NCI-H1105 (cell line): ENCODE measurements at regions not wholly inside any gene's neighbourhood (a gene's known extent, or its start where the extent isn't known, plus 50 kb on each side); places are given as distances from the start of the nearest gene placed in this dataset.
"Not testable (repeated sequence)": the region's sequence is repeated elsewhere in the genome, so short reads cannot be mapped to it uniquely, and the experiment has no call there.

ENCODE experiments used
- DNase-seq: peaks from one replicate; lab custom pipeline; 2025; lab: John Stamatoyannopoulos, UW

DNA sequence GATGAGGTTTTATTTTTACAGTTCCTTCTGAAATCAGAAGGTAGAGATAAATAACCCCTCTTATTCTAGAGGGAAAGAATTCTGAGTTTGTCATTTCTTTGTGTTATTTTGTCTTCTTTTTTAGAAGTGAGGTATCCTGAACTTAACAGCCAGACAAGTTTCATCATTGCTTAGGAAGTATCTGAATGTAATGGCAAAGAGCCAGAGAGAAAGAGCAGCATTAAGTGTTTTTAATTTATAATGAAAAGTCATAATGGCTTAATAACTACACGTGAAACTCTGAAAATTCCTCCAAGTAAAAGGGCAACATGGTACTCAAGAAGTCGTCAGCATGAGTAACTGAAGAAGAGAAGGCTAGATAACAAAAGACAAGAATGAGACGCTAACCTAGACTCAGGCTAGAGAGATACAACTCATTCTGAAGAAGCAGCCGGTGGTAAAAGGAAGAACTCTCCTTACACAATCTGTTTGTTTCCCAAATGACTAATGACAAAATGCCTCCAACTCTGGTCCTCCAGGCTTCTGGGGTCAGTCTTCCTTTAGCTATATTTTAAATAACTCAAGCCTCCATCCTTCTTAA, 116.2 kb upstream of the NECTIN3 start:
- DNase-seq = no peak

DNA sequence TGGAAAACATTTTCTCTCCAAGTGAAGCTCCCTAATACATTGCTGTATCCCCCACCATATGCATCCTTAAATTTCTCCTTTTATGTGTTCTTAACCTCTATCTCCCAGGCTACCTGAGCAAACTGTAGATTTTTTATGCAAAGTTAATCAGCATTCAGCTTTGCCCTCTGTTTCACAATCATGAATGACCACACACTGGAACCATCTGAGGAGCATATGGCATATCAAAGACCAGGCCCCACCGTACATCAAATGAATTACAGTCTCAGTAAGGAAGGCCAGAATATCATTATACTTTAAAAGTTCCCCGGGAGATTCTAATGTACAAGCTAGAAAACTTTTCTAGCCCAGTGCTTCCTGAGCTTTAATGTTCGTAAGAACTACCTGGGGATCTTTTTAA, 115.5 kb upstream of the NECTIN3 start:
- DNase-seq = no peak

DNA sequence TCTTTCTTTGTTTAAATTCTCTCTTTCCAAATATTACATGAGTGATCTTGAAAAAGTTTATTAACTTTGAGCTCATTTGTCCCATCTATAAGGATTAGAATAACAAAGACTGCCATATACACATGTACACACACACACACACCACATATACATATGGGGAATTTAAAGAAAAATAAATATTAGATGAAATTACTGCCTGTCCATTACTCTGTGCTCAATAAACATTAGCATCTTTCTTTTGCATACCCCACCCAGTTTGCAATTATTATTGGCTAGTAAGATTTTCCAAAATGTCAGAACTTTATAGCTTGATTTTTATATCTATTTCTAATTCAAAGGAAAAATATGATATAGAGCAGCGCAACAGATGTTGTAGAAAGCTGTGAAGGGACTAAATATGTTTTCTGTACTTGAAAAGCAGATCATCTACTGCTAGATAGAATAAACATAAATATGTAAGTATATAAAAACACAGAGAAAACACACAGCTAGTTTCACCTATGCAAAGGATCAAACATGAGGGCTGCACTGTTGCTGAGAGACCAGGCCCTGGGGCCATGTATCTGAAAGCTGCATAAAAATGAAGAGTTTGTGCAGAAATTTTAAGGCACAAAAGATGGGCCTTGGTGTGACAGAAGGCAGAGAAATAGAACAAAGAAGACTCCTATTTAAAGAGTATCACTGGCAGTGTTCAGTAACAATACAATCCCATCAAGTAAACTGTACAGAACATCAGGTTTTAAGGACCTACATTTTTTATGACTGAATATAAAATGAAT, 114.2 kb upstream of the NECTIN3 start:
- DNase-seq = no peak

DNA sequence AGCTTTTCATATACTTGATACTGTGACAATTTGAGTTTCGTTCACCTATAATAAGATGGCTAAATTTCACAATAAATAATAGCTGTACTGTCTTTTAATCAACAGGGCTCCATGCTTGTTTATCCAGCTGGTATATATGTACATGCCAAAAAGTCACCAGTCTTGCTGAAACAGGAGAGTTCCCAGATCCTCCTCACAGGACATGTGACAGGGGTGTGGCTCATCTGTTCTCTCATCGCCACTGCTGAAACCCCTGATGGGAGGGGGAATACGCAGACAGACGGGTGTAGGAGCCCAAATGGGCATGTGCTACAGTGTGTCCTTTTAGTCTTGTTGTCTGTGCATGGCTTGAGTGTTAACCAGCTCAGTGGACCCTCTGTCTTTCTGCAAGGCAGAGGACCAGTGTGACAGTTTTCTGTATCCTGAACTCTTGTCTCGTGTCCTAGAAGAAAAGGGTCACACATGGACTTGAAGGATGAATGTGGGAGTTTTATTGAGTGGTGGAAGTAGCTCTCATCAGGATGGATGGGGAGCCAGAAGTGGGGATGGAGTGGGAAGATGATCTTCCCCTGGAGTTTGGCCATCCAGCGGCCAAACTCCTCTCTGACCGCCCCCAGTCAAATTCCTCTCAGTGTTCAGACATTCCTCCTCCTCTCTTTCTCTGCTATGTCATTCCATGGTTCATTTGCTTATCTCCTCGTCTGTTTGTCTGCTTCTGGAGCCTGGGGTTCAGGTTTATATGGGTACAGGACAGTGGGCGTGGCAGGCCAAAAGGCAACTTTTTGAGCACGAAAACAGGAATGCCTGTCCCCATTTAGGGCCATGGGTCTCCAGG, 113.1 kb upstream of the NECTIN3 start:
- no peak for DNase-seq

DNA sequence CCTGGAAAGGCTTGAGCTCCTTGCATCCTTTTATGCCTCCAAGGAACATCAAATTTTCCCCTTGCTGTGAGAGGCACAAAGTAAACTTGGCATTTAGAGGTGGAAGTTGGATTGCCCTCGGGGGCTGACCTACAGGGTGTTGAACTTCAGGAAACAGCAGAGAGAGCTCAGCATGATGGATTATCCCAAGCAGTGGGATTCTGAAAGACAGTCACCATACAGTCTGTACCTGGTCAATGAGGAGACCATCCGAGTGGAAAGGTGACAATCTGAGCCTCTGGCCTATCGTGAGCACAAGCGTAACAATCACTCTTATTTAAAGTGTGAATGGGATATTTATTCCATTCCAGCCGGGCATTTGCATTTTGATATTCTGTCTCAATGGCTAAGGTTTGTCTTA, 105.6 kb upstream of the NECTIN3 start:
- DNase-seq = no peak

DNA sequence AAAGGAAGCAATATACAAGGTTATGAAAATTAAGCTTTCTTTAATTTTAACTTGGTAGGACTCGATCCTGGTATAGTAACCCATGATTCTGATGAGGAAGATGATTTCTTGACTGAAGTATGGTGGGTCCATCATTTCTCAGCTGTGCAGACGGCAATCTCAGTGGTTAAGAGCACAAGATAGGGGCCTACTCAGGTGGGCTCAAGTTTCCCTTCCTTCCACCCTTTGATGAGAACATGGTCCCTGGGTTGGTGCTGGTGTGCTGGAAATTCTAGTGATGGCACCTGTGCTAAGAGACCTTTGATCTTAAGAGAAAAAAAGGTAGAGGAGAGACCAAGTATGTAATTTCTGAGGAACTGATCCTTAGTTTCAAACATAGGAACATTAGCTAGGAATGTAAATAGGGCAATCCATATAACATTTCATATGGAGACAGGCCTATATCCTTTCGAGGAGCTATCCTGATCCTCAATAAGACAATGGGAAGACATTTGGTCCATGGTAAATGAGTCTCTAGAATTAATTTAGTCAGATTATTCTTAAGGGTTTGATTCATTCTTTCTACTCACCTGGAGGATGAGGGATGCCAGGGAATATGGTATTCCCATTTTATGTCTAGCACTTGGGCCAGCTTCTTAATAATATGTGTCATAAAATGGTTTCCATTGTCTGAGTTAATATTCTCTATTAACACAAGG, 104.5 kb upstream of the NECTIN3 start:
- no peak for DNase-seq

DNA sequence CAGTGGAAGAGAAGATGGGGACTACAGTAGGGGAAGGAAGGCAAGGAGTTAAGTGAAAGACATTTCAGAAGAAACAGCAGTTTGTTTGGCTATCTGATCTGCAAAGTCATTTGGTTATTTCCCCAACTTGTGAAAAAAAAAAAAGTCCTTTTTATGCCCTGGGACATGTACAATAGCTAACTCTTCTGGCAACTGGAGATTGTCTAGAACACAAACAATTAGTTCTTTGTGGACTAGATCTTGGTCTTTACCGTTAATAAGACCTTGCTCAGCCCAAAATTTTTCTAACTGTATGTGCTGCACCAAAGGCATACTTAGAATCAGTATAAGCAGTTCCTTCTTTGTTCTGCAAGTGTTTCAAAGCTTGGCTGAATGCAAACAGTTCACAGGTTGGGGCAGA, 103.5 kb upstream of the NECTIN3 start:
- no peak for DNase-seq

DNA sequence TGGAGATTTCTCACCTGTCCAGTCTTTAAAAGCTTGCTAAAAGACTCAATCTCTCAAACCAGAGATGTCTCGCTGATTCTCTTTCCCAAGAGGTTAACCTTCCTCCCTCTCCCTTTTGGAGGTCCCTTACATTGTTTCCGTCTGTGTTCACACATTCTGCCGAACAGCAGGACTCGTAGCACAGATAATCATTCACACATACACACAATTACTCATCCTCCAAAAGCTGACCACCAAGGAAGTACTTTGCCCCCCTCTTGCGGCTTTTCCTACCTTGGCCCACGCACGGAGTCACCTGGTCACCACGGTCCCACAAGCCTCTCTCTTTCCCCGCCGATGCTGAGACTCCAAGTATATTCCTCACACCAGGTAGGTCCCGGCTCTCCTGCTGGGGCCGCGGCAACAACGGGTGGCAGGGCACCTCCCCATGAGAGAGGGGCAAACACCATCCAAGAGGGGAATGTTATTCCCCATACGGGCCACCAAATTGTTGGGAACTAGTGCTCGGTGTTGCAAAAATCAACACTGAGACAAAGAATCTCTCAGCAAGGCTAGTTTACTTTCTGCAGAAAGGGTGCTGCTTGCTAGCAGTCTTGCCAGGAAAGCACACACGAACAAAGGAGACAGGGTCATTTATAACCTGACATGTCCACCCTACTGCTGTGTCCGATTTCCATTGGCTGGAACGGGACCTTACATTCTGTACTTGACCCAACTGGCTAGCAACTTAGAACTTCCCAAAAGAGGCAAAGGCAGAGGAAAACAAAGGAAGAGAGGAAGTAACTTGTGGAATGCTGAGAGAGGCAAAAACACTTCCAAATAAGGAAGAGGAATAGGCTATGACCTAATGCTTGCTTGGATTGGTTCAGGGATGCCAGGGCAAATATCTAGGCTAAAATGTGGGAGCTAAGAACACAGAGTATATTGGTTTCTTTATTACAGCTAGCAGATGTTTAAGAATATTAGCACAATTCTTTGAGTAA, 102.1 kb upstream of the NECTIN3 start:
- no peak for DNase-seq

DNA sequence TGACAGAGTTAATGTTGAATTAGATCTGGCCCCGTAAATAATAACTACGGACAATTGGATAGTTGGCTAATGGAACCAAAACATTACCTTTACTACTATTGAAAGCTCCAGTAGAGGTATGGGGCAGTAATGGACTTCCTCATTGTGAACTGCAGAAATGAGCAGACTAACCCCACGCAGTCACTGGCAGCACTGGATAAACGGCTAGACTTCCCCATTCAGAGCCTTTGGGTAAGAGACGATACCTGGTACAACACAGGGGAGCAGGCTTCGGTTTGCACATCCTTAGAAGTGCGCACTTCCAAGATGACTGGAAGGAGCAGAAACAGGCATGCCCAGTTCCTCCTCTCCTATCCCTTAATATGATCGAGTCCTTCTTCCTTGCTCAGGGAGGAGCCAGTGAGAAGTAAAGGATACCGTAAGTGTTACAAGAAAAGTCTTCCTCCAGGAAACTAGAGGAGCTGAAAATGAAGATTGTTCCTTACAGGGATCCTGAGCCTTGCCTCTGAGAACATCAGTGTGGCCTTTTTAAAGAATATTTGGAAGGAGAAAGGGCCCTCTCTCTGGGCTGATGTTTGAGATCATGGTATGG, 100.5 kb upstream of the NECTIN3 start:
- no peak for DNase-seq

DNA sequence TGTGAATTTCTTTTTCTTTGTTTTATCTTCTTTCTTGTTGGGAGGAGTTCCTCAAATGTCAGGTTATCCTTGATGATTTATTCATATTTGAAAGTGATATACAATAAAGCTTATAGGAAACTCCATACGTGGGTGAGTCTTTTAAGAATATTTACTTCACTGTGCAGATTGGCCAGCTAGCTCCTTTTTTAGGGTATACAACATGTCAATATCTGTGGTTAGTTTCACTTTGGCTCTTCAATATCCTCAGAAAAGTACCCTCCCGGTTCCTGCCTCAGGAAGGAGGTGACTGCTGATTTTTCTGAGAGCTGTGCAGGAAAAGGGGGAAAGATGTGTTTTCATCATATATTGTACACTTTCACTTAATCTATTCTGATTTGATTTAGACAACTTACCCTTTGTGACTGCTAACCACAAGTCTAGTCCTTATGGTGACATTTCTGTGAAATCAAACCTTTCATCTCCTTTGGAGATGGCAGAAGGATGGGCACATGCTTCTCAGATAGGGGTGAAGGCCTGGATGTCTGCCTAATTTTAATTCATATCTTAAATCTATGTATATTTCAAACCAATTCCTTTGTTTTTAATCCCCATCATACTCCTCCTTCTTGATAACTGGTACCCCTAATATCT, 98.2 kb upstream of the NECTIN3 start:
- DNase-seq = no peak

DNA sequence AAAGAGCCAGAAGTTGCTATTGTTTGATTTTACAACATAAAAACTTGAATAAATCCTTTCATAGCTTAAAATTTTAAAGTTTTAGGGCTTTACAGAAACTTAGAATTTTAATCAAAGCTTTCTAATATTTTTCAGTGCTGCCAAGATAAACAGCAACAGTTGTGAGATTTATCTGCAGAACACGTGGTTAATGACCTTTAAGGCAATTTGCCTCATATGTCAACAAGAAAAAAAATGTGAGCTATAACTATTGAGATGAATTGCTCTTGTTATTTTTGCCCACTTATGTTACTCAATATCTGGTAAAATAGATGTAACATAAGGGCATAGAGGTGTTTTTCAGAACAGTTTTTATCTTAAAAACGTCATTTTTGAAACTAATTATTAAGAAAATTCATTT, 96.7 kb upstream of the NECTIN3 start:
- no peak for DNase-seq

DNA sequence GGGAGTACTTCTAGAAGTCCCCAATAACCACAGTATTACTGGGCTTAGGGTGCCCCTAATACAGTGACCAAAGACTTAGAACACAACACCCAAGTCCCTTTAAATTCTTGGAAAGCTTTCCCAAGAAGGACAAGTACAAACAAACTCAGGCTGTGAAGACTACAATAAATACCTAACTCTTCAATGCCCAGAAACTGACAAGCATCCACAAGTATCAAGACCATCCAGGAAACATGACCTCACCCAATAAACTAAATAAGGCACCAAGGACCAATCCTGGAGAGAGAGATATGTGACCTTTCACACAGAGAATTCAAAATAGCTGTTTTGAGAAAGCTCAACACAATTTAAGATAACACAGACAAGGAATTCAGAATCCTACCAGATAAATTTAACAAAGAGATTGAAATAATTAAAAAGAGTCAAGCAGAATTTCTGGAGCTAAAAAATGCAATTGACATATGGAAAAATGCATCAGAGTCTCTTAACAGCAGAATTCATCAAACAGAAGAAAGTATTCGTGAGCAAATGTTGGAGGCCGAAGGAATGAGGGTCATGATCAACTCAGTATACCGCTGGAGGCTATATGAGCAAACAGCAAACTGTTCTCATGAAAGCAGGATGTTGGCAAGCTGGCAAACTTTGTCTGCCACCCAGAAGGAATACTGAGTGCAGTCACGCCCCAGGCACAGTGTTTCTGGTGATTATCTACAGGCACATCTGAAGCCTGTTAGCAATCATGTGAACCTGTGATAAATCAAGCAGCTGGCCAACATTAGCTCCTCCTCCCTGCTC, 87.0 kb upstream of the NECTIN3 start:
- no peak for DNase-seq

DNA sequence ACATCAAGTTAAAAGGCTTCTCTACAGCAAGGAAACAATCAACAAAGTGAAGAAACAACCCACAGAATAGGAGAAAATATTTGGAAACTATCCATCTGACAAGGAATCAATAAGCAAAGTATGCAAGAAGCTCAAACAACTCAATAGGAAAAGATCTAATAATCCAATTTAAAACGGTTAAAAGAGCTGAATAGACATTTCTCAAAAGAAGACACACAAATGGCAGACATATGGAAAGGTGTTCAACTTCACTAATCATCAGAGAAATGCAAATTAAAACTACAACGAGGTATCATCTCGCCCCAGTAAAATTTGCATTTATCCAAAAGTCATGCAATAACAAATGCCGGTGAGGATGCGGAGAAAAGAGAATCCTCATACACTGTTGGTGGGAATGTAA, 82.2 kb upstream of the NECTIN3 start:
- no peak for DNase-seq

DNA sequence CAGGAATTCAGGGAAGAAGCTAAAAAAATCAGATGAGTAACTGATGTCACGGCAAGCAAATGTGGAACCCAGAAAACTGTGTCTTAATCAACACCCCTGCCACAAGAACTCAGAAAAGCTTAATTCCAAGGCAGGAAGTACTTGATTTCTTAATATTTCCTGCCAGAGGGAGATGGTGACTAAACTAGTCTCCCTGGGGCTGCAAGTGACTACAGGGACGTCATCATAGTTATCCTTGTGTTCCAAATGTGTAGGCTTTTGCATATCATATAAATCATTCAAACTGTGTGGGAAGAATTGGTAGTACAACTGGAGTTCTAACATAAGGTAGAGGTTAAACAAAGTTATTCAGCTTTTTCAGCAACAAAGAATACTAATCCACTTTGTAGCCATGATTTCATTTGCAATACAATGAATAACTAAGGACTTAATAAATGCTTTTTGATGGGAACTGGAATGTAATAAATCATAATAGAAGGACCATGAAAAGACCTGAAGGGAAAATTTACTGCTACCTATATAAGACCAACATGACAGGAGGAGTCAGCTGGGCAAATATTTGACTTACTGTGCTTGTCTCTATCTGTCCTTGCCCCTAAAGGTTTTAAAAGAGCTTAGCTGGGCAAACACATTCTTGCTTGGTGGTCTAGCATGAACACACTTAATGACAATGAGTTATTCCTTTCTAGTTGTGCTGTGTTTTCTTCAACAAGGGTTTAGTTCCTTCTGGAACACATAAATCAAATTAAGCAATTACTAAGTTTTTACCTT, 76.0 kb upstream of the NECTIN3 start:
- DNase-seq = no peak

DNA sequence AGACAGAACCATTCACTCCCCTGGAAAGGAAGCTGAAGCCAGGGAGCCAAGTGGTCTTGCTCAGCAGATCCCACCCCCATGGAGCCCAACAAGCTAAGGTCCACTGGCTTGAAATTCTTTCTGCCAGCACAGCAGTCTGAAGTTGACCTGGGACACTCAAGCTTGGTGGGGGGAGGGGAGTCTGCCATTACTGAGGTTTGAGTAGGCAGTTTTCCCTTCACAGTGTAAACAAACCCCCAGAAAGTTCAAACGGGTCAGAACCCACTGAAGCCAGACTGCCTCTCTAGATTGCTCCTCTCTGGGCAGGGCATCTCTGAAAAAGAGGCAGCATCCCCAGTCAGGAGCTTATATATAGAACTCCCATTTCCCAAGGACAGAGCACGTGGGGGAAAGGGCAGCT, 72.8 kb upstream of the NECTIN3 start:
- not testable (repeated sequence) for DNase-seq

DNA sequence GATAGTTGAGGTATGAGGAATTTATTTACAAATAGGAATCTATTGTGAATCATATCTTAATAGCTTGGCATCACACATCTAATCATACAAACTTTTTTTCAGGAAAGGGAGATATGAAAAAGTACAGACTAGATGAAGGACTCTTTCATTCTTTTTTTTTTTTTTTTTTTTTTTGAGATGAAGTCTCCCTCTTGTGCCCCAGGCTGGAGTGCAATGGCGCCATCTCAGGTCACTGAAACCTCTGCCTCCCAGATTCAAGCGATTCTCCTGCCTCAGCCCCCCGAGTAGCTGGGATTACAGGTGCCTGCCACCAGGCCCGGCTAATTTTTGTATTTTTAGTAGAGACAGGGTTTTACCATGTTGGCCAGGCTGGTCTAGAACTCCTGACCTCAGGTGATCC, 65.1 kb upstream of the NECTIN3 start:
- not testable (repeated sequence) for DNase-seq

DNA sequence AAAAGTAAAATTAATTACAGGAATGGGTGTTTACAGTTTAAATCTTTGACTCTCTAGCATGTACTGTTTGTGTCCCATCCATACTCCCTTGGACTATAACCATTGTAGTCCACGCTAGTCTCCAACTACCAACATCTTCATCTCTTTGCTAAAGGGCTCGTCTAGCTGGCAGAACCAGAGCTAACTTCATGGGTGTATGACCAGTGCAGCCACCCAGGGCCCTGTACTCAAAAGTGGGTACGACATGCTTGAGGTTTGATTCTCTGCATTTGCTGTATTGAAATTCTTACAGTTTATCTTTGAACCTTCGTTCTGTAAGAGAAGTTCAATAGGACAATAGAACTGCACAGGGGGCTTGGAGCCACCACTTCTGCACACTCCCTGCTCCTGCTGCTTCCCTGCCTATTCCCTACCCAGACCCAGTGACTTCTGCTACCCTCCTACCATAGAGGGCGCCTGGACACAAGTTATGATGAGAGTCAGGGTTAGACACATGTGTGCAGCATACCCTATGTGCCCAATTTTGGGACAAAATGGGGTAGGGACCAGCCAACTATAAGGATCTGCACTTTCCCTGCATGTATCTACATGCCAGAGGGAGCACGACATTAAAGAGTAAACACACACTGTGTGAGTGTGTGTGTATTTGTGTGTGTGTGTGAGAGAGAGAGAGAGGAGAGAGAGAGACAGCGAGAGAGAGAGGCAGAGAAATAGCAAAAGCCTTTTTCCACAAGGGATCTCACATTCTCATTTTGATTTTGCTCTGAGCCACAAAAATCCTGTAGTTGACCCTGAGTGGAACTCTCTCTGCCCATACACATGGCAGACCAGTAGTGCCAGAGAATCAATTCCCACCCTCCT, 59.0 kb upstream of the NECTIN3 start:
- DNase-seq = no peak
